RPMI8226 (cell line): ENCODE measurements at regions not wholly inside any gene's neighbourhood (a gene's known extent, or its start where the extent isn't known, plus 50 kb on each side); places are given as distances from the start of the nearest gene placed in this dataset.

Experiments
- DNase-seq: peaks from one replicate; pipeline ENCODE4 v3.0.0-alpha.2; 2015

DNA sequence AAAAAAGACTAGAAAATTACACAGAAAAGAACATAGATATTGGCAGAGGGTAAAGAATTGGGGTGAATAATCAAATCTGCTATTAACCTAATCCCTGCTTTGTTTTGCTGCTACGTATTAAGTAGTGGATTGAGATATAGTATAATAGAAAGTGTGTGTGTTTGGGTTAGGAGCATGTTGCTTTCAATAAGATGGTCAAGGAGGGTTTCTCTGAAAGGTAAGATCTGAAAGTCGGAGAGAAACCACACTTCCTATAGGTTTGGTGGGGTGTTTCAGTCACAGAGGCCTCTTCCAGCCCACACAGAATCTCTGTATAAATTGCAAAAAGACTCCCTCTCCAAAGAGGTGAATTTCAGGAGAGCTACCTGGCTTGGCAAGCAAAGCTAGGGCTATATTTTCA, 345.7 kb upstream of the SATB1 start:
- DNase-seq = no peak

DNA sequence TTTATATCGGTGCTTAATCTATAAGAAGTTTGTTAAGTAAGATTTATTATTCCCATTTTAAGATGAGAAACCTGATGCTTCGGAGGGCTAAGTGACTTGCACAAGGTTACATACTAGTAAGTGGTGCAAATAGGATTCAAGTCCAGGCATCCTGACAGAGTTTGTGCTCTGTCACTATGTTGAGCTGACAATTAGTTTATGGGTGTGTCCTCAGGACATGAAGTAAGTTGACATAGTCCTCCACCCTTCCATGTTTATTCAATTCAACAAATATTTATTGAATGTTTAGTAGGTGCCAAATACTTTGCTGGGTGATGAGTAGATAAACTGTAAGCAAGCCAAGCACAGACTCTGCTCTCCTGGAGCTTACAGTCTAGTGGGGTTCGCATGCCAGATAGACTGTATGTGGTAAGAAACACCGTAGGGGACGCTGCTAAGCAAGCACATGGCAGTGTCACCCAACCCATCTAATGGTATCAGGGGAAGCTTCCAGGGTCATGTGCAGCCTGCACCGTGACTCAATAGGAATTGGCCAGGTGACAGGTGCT, 342.7 kb upstream of the SATB1 start:
- DNase-seq = no peak

DNA sequence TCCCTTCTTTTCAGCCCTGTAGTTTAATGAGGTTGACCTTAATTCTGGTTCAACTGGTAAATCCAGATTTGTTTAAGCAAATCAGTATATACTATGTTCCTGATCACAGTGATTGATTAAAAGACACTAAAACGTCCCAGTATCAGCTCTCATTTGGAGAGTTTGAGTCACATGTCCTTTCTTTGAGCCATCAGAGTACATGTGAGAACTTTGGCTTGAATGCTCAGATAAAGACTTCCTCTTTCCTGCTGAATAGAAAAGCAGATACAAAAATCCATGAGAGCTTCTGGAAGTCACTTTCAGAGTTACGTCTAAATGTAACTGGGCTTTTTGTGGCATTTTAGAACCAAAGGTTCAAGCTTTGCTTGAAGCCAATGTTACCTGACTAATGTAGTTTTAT, 341.8 kb upstream of the SATB1 start:
- DNase-seq = no peak

DNA sequence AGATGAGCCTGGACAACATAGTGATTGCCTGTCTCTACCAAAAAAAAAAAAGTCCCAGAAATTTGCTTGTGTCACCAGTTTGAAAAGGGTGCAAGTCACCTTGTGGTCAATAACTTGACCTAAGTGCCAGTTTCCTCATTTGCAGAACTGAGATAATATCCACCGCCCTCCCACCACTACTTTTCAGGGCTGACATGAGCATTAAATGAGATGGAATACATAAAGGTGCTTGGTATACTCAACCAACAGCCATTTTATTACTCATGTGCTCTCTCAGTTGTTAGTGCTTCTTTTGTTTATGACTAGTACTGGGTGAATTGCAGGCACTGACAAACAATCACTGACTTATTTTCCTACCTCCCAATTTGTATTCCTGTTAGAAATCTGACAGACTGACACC, 340.5 kb upstream of the SATB1 start:
- peak; percentile 30 for DNase-seq

DNA sequence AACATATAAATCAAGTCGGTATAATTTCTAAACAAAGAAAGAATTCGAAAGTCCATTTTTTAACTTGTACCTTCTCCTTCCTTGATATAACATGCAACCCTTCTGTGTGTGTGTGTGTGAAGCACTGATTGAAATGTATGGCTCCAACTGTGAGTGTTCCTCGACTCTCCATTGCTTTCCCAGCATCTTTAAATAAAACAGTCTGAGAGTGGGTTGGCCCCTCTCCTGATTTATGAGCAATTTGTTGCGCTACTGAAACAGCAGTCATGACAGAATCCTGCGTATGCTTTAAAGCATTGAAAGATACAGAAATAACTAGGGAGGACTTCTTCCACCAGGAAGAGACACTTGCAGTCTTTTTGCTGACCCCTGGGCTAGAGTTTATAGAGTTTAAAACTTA, 340.0 kb upstream of the SATB1 start:
- DNase-seq = no peak

DNA sequence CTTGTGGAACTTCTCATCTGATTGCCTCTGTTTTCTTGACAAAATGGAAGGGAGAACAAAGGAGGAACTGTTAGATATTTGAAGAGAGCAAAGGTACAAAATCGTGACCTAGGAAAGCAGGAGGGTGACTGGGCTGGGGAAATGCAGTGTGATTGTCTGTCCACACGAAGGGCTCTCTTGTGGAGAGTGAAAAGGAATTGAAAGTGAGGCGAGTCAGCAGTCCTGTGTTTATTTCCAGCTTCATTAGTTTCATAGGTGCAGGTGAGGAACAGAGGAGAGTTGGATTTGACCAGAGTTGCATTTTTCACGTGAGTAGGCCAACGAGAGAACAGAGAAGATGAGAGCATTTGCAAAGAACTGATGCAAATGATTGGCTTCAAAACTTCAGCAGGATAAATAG, 336.4 kb upstream of the SATB1 start:
- peak; percentile 89 for DNase-seq

DNA sequence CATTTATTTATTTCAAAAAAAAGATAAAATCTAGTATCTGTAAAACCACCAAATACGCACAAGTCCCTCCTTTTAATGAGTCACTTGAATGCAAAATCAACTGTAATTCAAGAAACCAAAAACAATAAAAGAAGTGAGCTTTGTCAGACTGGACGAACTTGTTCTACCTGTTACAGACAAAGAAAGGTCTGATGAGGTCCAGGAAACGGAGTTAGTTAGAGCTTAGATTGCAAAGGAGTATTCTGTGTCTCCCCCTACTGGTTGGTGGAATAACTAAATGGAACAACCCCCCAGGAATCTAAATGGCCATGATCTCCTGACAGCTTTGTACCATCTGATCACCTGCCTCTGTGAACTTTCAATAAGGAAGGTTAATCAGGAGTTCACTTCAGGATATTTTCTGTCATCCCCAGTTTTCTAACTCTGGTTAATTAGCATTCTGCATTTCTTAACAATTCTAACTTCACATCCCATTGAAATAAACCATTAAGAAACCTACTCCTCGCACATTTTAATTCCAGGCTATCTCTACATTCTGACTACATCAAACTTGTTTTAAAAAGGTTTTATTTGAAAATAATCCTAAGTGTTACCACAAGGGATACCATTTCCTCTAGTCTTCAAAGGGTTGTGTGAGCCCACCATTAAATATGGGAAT, 333.0 kb upstream of the SATB1 start:
- peak; percentile 56 for DNase-seq

DNA sequence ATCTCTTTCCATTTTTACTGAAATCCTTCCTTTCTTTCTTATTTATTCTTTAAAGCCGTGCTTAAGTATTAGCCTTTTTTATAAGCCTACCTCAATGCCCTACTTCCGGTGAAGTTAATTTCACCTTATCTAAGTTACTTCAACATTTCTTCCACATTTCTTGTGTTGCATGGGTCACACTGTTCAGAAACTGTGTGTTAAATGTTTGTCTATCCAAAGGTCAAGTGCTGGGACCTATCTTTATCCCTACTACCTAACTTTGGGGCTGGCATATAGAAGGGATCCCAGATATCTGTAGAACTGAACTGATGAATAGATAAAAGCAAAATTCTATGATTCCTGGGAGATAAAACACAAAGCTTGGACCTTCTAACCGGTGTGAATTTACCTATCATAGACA, 332.3 kb upstream of the SATB1 start:
- DNase-seq = no peak

DNA sequence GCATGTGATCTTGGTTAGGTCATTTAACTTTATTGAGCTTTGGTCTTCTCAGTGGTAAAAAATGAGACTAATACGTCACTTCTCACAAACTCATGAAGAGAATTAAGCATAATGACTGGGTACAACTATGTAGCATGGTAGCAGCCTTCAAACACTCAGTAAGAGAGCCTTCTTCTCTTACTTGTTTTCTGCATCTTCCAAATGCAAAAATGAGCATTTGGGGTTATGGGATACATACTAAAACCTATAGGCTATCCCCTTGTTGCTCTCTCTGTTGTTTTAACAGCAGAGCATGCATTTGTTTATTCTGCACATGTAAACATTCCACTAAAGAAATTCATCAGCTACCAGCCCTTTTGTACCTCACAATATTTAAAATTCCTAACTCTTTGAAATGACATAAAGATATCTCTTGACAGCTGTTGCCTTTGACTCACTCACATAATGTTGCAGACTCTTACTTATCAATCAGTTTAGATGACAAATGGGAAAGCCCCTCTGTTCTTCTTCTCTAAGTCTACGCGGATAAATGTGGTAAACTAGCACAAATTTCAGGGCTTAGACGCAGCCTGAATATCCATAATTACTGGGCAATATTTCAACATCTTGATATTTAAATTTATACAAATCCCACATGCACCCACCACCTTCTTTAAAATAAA, 327.3 kb upstream of the SATB1 start:
- DNase-seq = no peak

DNA sequence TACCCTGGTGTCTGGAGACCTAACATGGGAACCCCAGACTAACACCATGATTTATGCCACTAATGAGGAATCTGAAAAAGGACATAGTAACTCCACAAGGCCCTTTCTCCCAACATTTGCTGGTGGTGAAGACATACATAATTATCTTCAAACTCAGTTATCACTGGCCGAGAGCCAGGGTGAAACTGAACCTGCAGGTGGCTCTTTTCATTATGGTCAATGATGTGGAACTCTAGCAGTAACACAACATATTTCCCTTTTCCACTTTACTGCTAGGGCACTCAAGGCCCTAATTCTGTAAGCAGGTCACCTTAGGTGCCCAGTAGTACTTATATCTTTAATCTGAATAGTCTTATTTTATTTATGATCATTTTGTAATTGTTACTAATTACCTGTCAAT, 326.4 kb upstream of the SATB1 start:
- DNase-seq = peak; percentile 68

DNA sequence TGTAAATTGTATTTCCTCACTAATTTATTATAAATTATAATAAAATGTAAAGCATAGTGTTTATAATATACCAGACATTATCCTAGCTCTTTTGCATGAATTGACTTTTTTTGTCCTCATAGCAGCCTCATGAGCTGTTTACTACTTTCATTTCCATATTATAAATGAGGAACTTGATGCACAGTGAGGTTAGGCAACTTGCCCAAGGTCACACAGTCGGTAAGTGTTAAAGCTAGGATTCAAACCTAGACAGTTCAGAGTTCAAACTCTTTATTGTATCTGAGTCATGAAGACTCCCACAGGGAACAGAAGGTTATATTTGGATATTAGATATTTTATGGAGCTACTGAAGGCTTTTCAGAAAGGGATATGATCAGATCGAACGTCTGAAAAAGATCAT, 322.2 kb upstream of the SATB1 start:
- peak; percentile 13 for DNase-seq

DNA sequence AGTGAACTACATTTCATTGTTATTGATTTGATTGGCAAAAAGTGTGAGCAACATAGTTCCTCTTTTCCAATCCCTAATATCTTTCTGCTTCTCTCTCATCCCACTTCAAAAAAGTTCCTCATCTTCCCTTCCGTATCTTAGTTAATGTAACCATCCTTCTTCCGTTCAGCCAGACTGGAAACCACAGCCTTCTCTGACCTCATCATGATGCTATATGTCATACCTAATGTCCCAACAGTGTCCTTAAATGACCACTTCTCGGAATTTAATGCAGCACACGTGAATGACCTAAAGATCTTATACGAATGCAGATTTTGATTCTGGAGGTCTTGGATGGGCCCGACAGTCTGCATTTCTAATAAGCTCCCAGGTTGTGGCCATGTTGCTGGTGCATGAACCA, 320.3 kb upstream of the SATB1 start:
- DNase-seq = no peak

DNA sequence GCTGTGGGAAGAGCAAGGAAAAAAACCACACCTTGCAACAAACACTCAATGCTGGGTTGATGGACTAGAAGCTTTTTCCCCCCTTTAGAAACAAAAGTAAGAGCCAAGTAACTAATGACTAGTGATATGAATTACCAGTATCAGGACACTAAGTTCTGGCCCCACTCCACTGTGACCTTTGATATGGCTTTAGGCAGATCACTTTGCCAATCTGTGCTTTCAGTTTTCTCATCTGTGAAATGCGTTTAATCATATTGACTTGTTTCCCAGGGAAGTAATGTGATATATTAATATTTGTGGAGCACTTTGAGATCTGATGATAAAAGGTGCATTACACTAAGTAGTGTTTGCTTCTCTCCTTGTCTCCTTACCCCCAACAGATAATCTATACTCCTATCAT, 319.3 kb upstream of the SATB1 start:
- no peak for DNase-seq

DNA sequence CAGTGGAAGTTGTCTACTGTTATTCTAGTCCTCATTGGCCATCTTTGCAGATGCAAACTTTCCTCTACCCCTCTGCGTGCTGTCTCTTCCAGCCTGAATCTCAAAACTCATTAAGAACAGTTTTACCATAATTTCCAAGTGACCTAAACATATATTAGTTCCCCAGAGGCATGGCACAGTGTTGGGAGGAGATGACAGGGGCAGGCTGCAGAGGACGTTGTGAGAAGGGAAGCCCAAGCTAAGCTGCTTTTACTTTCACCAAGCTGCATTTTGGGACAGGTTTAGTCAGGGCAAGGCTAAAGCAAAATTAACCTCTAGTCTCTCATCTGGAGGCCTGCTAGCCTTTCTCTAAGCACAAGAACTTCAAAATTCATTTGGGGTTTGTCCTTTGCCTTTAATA, 318.6 kb upstream of the SATB1 start:
- DNase-seq = no peak

DNA sequence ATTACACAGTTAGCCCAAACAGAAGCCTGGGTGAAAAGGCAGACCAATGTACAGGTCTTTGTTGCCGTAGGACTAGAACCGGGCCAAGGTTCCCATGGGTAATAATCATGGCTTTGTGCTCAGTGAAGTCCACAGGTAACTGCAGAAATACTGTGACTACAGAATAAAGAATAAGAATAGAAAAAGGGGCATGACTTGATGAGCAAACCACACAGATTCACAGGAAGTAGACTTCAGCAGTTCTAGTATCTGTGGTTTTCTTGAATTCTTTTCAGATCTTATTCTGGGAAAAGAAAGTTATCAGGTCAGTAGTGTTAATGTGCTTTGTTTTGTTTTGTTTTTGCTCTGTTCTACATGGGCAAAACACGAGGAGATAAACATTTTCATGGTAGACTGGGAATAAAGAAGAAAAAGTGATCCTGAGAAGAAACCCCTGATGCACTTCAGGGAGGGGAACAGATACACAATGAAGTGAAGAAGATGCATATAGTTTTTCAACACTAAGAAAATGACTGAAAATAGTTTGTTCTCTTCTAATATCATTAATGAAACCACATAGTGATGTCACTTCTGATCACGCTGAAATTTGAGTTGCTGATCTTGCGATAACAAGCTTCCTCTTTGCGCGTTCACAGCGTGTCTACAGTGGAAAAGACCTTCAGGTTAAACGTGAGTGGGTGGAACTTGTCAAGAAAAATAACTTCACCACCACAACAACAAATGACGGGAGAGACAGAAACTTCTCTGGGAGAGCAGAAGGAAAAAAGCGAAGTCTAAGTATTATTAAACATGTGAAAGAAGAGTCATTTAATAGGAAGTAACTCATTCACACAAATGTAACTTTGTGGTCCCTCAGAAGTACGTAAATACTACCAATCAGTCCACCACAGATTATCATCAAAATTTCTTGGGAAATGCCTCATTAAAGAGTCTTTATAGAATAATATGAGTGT, 315.8 kb upstream of the SATB1 start:
- peak; percentile 74 for DNase-seq

DNA sequence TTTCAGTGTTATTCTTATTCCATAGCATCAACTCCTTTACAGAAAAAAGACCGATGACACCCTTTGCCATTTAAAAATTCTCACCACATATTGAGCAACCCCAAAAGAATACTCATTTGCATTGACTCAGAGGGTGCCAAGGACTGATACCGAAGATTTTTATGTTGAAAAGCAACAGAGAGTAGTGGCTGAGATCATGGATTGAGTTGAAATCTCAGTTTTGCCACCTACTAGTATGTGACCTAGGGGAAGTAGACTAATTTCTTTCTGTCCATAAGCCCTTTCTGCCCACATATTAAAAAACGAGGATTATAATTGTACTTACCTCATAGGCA, 313.9 kb upstream of the SATB1 start:
- no peak for DNase-seq

DNA sequence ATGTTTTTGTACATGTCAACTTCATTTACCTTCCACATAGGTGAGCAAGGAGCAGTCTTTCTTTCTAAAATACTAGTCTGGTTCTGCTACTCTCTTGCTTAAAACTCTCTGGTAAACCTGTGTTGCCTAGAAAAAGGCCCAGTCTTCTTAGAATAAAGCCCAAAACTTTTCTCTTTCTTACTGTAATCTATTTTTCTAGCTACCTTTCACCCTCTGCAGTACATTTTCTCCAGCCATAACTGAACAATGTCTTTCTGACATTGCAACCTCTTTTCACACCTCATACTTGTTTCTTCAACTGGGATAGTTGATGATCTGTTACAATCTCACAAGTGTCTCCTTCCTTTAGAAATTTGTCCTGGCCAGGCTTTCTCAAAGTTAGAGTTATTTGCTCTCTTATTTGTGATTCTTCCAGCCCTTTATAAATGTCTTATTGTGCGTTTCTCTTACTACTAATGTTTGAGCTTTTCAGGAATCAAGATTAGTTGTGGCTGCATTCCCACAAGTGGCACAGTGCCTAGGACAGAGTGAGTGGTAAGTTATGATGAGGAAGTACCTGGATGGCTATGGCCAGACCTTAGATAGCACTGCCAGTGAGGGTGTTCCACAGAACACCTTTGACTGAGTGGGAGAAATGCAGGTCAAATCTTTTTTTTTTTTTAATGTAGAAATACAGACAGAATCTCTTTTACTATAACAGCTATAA, 313.4 kb upstream of the SATB1 start:
- no peak for DNase-seq

DNA sequence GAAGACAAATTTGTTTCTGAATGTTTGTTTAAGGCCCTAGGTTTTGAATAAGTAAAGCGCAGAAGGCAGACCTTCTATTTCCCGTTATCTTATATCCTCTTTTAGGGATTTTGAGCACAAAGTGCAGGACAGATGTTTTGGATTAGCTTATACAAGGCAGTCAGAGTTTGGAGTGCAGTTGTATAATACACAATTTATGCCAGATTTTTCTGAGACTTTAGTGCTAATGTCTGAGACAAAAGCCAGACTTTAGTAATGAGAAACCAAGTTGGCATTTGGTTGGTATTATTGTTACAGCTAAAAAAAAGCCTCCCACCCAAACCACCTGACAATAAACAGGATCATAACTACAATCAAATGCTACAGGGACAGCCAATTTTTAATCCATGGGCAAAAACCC, 309.9 kb upstream of the SATB1 start:
- no peak for DNase-seq

DNA sequence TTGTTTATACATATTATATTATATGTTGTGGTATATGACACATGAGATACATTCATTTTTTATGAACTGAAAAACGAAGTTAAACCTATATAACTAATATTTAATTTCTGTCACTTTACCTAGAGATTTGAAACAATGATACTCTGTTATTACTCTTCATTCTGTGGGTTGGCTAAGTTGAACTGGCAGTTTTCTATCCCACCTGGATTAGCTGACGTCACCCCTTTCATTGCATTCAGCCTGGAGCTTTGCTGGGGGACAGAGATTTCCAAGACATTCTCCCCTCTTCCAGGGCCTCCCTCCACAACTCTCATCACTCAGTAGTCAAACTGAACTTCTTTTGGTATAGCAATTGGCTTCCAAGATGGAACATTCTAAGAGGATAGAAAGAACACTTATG, 309.2 kb upstream of the SATB1 start:
- DNase-seq = no peak

DNA sequence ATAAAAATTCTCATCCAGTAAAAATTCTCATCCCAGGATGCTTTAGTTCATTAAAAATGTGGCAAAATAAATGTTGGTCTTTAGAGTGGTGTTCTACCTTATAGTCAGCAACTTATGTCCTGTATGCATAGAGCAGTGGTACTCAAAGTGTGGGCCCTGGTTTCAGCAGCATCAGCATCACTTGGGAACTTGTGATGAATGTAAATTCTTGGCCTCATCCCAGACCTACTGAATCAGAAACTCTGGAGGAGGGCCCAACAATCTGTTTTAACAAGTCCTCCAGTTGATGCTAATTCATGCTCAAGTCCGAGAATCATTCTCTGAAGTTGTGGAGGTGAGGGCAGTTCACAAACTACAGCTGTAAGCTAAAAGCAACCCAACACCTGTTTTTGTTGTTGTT, 307.3 kb upstream of the SATB1 start:
- DNase-seq = no peak

DNA sequence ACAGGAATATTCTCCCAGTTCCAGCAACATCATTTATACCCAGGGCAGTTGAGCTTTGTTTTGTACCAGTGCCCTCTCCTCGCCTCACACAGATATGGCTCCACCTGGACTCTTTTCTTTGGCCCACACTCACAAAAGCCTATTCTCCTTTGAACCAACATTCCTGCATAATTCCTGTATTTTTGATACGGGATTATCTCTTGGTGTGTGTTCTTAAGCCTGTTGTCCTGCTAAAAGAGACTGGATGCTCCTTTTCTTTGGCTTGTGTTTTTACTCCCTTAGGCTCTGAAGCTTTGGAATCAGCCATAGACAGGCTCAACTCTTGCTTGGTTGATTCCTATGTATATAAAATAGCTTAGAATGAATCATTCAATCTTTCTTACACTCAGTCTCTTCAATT, 305.4 kb upstream of the SATB1 start:
- DNase-seq = no peak

DNA sequence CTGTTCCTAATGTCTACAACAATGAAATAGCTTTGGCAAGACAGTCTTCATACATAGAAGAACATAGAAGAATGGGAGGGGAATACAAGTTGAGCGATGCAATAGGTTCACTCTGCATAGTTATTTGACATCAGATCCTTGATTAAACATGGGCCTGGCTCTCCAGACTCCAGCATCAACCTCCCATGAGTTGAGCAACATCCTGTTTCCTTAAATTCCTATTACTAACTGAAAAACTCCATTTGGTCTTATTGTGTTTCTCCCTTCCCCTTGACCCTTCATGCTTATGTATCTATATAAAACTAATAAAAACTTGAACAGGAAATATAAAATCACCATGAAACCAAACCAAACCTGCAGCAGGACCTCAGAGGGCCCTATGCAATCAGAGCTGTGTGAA, 304.5 kb upstream of the SATB1 start:
- DNase-seq = no peak
